Panc1 (cell line): ENCODE measurements at regions not wholly inside any gene's neighbourhood (a gene's known extent, or its start where the extent isn't known, plus 50 kb on each side); places are given as distances from the start of the nearest gene placed in this dataset.

Experiments used
- ATAC-seq: fragments of 200-7000 bp; cut with Tn5 transposase; 2 replicates; pipeline ENCODE4 v1.9.1; 2020; ENCODE audit warnings: mild to moderate bottlenecking, moderate library complexity
- BruUV-seq: library from RNA; stranded (reverse); fragments of 400-500 nt; replicated peaks from 2 replicates; lab custom pipeline; 2021; lab: Mats Ljungman, UMichigan
- CTCF ChIA-PET: fragments of 300-600 bp; sonication (Branson Sonifier 250); formaldehyde crosslinking; loops from one replicate; lab custom pipeline; 2022; ENCODE audit warnings: antibody characterized with exemption; lab: Charles Lee
- POLR2A ChIA-PET: fragments of 300-600 bp; sonication (Branson Sonifier 250); formaldehyde crosslinking; loops from one replicate; lab custom pipeline; 2022; ENCODE audit warnings: antibody characterized with exemption; lab: Charles Lee
- DNase-seq: peaks from one replicate; pipeline ENCODE4 v3.0.0-alpha.2; 2010; ENCODE audit warnings: low read depth, low spot score
- H3K27ac ChIP-seq: 2 replicates; pipeline ENCODE4 v1.5.1; 2011; ENCODE audit warnings: mild to moderate bottlenecking, low read length, inconsistent platforms
- H3K27me3 ChIP-seq: fragments of 200-500 bp; sonication (Bioruptor generic); 2 replicates; pipeline ENCODE4 v1.6.0; 2014; ENCODE audit warnings: low read length, inconsistent platforms; ENCODE audit not compliant: control insufficient read depth, insufficient read depth
- H3K36me3 ChIP-seq: fragments of 200-500 bp; sonication (Bioruptor generic); 2 replicates; pipeline ENCODE4 v1.5.1; 2014; ENCODE audit warnings: inconsistent platforms, mild to moderate bottlenecking, low read length, moderate library complexity; ENCODE audit not compliant: control insufficient read depth, insufficient read depth
- H3K4me1 ChIP-seq: 2 replicates; pipeline ENCODE4 v1.5.1; 2011; ENCODE audit warnings: inconsistent platforms, mild to moderate bottlenecking, low read length, moderate library complexity; ENCODE audit not compliant: control insufficient read depth, insufficient read depth
- H3K4me3 ChIP-seq, 2 experiments: 2 replicates each; pipeline ENCODE4 v1.5.1; 2011 to 2012; ENCODE audit warnings: low read depth in 2 of 2, low read length in 2 of 2, mild to moderate bottlenecking in 2 of 2, inconsistent platforms in 1 of 2, moderate library complexity in 1 of 2
- H3K9me3 ChIP-seq: fragments of 200-500 bp; sonication (Bioruptor generic); 2 replicates; pipeline ENCODE4 v1.5.1; 2014; ENCODE audit warnings: low read depth, mild to moderate bottlenecking, inconsistent platforms, low read length, moderate library complexity; ENCODE audit not compliant: control insufficient read depth, insufficient read depth
- POLR2AphosphoS5 ChIP-seq: IDR thresholded peaks from 2 replicates; pipeline ENCODE4 v1.6.1; 2012; ENCODE audit warnings: mild to moderate bottlenecking, low read depth, low read length, moderate library complexity
- SIN3A ChIP-seq: IDR thresholded peaks from 2 replicates; pipeline ENCODE4 v1.6.1; 2012; ENCODE audit warnings: low read depth, mild to moderate bottlenecking, low read length, moderate library complexity, borderline replicate concordance; ENCODE audit not compliant: insufficient read depth
- TCF7L2 ChIP-seq: IDR thresholded peaks from 2 replicates; pipeline ENCODE4 v1.6.1; 2011; ENCODE audit warnings: mild to moderate bottlenecking, low read depth, low read length, inconsistent platforms
- in situ Hi-C: cut with HindIII; loops from 2 replicates; pipeline ENCODE4 v1.10.0; 2016; ENCODE audit warnings: low sequenced_read_pairs, low pct_unique_long_range_greater_than_20kb
- intact Hi-C: fragments of 100-400 bp; cut with micrococcal nuclease; formaldehyde crosslinking; loops from one replicate; pipeline ENCODE4 v1.10.0; 2022; ENCODE audit not compliant: unreplicated experiment
- TF ChIP-seq, protein P1 (sequence below): fragments of 450-650 bp; IDR thresholded peaks from 2 replicates; pipeline ENCODE4 v1.5.1; 2017; ENCODE audit warnings: mild to moderate bottlenecking
- TF ChIP-seq, protein P2 (sequence below), 2 experiments: IDR thresholded peaks; 2 replicates each; pipeline ENCODE4 v1.6.1; 2011 to 2012; ENCODE audit warnings: low read depth in 2 of 2, control low read depth in 1 of 2, low read length in 1 of 2, mild to moderate bottlenecking in 1 of 2, moderate library complexity in 1 of 2; ENCODE audit not compliant: insufficient read depth in 1 of 2

- no peaks in the 10 kb centered on the region for H3K27me3 ChIP-seq
- no peaks in the 10 kb centered on the region for H3K9me3 ChIP-seq
- H3K36me3 ChIP-seq, result no peaks in the 10 kb centered on the region
- DNase-seq (no peak), ATAC-seq (no peak)
- in situ Hi-C loops, result no loop called here
- TF ChIP-seq POLR2AphosphoS5 (no peak), SIN3A (no peak), TCF7L2 (no peak)
- TF ChIP-seq, protein P1, sequence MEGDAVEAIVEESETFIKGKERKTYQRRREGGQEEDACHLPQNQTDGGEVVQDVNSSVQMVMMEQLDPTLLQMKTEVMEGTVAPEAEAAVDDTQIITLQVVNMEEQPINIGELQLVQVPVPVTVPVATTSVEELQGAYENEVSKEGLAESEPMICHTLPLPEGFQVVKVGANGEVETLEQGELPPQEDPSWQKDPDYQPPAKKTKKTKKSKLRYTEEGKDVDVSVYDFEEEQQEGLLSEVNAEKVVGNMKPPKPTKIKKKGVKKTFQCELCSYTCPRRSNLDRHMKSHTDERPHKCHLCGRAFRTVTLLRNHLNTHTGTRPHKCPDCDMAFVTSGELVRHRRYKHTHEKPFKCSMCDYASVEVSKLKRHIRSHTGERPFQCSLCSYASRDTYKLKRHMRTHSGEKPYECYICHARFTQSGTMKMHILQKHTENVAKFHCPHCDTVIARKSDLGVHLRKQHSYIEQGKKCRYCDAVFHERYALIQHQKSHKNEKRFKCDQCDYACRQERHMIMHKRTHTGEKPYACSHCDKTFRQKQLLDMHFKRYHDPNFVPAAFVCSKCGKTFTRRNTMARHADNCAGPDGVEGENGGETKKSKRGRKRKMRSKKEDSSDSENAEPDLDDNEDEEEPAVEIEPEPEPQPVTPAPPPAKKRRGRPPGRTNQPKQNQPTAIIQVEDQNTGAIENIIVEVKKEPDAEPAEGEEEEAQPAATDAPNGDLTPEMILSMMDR, result no peak
- TF ChIP-seq, protein P2, sequence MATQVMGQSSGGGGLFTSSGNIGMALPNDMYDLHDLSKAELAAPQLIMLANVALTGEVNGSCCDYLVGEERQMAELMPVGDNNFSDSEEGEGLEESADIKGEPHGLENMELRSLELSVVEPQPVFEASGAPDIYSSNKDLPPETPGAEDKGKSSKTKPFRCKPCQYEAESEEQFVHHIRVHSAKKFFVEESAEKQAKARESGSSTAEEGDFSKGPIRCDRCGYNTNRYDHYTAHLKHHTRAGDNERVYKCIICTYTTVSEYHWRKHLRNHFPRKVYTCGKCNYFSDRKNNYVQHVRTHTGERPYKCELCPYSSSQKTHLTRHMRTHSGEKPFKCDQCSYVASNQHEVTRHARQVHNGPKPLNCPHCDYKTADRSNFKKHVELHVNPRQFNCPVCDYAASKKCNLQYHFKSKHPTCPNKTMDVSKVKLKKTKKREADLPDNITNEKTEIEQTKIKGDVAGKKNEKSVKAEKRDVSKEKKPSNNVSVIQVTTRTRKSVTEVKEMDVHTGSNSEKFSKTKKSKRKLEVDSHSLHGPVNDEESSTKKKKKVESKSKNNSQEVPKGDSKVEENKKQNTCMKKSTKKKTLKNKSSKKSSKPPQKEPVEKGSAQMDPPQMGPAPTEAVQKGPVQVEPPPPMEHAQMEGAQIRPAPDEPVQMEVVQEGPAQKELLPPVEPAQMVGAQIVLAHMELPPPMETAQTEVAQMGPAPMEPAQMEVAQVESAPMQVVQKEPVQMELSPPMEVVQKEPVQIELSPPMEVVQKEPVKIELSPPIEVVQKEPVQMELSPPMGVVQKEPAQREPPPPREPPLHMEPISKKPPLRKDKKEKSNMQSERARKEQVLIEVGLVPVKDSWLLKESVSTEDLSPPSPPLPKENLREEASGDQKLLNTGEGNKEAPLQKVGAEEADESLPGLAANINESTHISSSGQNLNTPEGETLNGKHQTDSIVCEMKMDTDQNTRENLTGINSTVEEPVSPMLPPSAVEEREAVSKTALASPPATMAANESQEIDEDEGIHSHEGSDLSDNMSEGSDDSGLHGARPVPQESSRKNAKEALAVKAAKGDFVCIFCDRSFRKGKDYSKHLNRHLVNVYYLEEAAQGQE (IDR thresholded peaks at IDR 0.05; ENCODE audit: insufficient read depth in 1 of 2, low read depth in 2 of 2, low read length in 1 of 2), result no peak
- no peaks in the 10 kb centered on the region for H3K4me1 ChIP-seq
- POLR2A ChIA-PET, result no interaction called here
- intact Hi-C loops, result no loop called here
- H3K27ac ChIP-seq, result no peak overlapping the region
- CTCF ChIA-PET, result no interaction called here
- no peak overlapping the region for H3K4me3 ChIP-seq
- BruUV-seq, result no TSS peak
Measured at GRCh38 chr2:223315813-223316212, 263.8 kb downstream of the KCNE4 start.

- H3K27ac ChIP-seq, result no peak overlapping the region
- no peaks in the 10 kb centered on the region for H3K36me3 ChIP-seq
- DNase-seq (no peak), ATAC-seq (no peak)
- no peak overlapping the region for H3K4me3 ChIP-seq
- POLR2A ChIA-PET, result no interaction called here
- in situ Hi-C loops, result no loop called here
- intact Hi-C loops, result no loop called here
- TF ChIP-seq SIN3A, result no peak
- TF ChIP-seq, protein P2 (IDR thresholded peaks at IDR 0.05; ENCODE audit: insufficient read depth in 1 of 2, low read depth in 2 of 2, low read length in 1 of 2), result no peak
- no peak for TF ChIP-seq POLR2AphosphoS5
- TF ChIP-seq, protein P1, result no peak
- TF ChIP-seq TCF7L2, result no peak
- H3K4me1 ChIP-seq, result no peaks in the 10 kb centered on the region
- H3K27me3 ChIP-seq, result no peaks in the 10 kb centered on the region
- BruUV-seq, result no TSS peak
- no peaks in the 10 kb centered on the region for H3K9me3 ChIP-seq
- CTCF ChIA-PET, result no interaction called here
Measured at GRCh38 chr2:223316342-223316741, 264.4 kb downstream of the KCNE4 start.
